ENCODE measurements at regions not wholly inside any gene's neighbourhood (a gene's known extent, or its start where the extent isn't known, plus 50 kb on each side); places are given as distances from the start of the nearest gene placed in this dataset.

GRCh38 chr6:168888786-168889345 lies 364.8 kb downstream of the THBS2 start:
- FAIRE-seq, result no peak
- TF ChIP-seq POLR2A (IDR thresholded peaks at IDR 0.05; ENCODE audit: low read depth, low read length), result no peak
- no peak for TF ChIP-seq POLR2AphosphoS5 (IDR thresholded peaks at IDR 0.05; ENCODE audit: low read depth, low read length)
- TF ChIP-seq PAX5 (IDR thresholded peaks at IDR 0.05; ENCODE audit: insufficient read depth, low read length, severe bottlenecking), result no peak
- TF ChIP-seq SPI1 (IDR thresholded peaks at IDR 0.05; ENCODE audit: low read depth, low read length), result no peak
- TF ChIP-seq POU2F2 (IDR thresholded peaks at IDR 0.05; ENCODE audit: low read depth, low read length), result no peak
- TF ChIP-seq TAF1 (IDR thresholded peaks at IDR 0.05; ENCODE audit: low read depth, low read length), result no peak
- DNase-seq (ENCODE audit: insufficient read length, low spot score), result no peak

- DNase-seq (ENCODE audit: insufficient read length, low spot score) (no peak), FAIRE-seq (no peak)
- no peak for TF ChIP-seq POU2F2 (IDR thresholded peaks at IDR 0.05; ENCODE audit: low read depth, low read length)
- TF ChIP-seq PAX5 (IDR thresholded peaks at IDR 0.05; ENCODE audit: insufficient read depth, low read length, severe bottlenecking), result no peak
- TF ChIP-seq POLR2AphosphoS5 (IDR thresholded peaks at IDR 0.05; ENCODE audit: low read depth, low read length), result no peak
- TF ChIP-seq TAF1 (IDR thresholded peaks at IDR 0.05; ENCODE audit: low read depth, low read length), result no peak
- TF ChIP-seq SPI1 (IDR thresholded peaks at IDR 0.05; ENCODE audit: low read depth, low read length), result no peak
- no peak for TF ChIP-seq POLR2A (IDR thresholded peaks at IDR 0.05; ENCODE audit: low read depth, low read length)
Observed at GRCh38 chr6:168888102-168888501, 365.5 kb downstream of the THBS2 start.

GRCh38 chr6:168887621-168888020 lies 366.0 kb downstream of the THBS2 start:
- FAIRE-seq, result no peak
- TF ChIP-seq TAF1 (IDR thresholded peaks at IDR 0.05; ENCODE audit: low read depth, low read length) (no peak), POU2F2 (IDR thresholded peaks at IDR 0.05; ENCODE audit: low read depth, low read length) (no peak), SPI1 (IDR thresholded peaks at IDR 0.05; ENCODE audit: low read depth, low read length) (no peak), PAX5 (IDR thresholded peaks at IDR 0.05; ENCODE audit: insufficient read depth, low read length, severe bottlenecking) (no peak), POLR2AphosphoS5 (IDR thresholded peaks at IDR 0.05; ENCODE audit: low read depth, low read length) (no peak), POLR2A (IDR thresholded peaks at IDR 0.05; ENCODE audit: low read depth, low read length) (no peak)
- DNase-seq (ENCODE audit: insufficient read length, low spot score), result no peak

GRCh38 chr6:168886964-168887363 lies 366.7 kb downstream of the THBS2 start:
- TF ChIP-seq SPI1 (IDR thresholded peaks at IDR 0.05; ENCODE audit: low read depth, low read length) (no peak), TAF1 (IDR thresholded peaks at IDR 0.05; ENCODE audit: low read depth, low read length) (no peak), POLR2A (IDR thresholded peaks at IDR 0.05; ENCODE audit: low read depth, low read length) (no peak), POLR2AphosphoS5 (IDR thresholded peaks at IDR 0.05; ENCODE audit: low read depth, low read length) (no peak), POU2F2 (IDR thresholded peaks at IDR 0.05; ENCODE audit: low read depth, low read length) (no peak), PAX5 (IDR thresholded peaks at IDR 0.05; ENCODE audit: insufficient read depth, low read length, severe bottlenecking) (no peak)
- FAIRE-seq, result no peak
- DNase-seq (ENCODE audit: insufficient read length, low spot score), result no peak

GRCh38 chr6:168885751-168886742 lies 367.6 kb downstream of the THBS2 start:
- TF ChIP-seq TAF1 (IDR thresholded peaks at IDR 0.05; ENCODE audit: low read depth, low read length), result no peak
- no peak for TF ChIP-seq POLR2A (IDR thresholded peaks at IDR 0.05; ENCODE audit: low read depth, low read length)
- TF ChIP-seq PAX5 (IDR thresholded peaks at IDR 0.05; ENCODE audit: insufficient read depth, low read length, severe bottlenecking), result no peak
- FAIRE-seq (no peak), DNase-seq (ENCODE audit: insufficient read length, low spot score) (no peak)

- TF ChIP-seq TAF1 (IDR thresholded peaks at IDR 0.05; ENCODE audit: low read depth, low read length) (no peak), SPI1 (IDR thresholded peaks at IDR 0.05; ENCODE audit: low read depth, low read length) (no peak), POLR2A (IDR thresholded peaks at IDR 0.05; ENCODE audit: low read depth, low read length) (no peak)
- FAIRE-seq, result no peak
Observed at GRCh38 chr6:168885196-168885595, 368.4 kb downstream of the THBS2 start.

GRCh38 chr6:168884646-168885086 lies 369.0 kb downstream of the THBS2 start:
- no peak for TF ChIP-seq POU2F2 (IDR thresholded peaks at IDR 0.05; ENCODE audit: low read depth, low read length)
- no peak for TF ChIP-seq POLR2A (IDR thresholded peaks at IDR 0.05; ENCODE audit: low read depth, low read length)
- TF ChIP-seq TAF1 (IDR thresholded peaks at IDR 0.05; ENCODE audit: low read depth, low read length), result no peak
- no peak for TF ChIP-seq PAX5 (IDR thresholded peaks at IDR 0.05; ENCODE audit: insufficient read depth, low read length, severe bottlenecking)
- TF ChIP-seq POLR2AphosphoS5 (IDR thresholded peaks at IDR 0.05; ENCODE audit: low read depth, low read length), result no peak
- TF ChIP-seq SPI1 (IDR thresholded peaks at IDR 0.05; ENCODE audit: low read depth, low read length), result no peak
- FAIRE-seq (no peak), DNase-seq (ENCODE audit: insufficient read length, low spot score) (peak; percentile 84)

More at GRCh38 chr6:168885196-168885595, 368.4 kb downstream of the THBS2 start:
- no peak for DNase-seq (ENCODE audit: insufficient read length, low spot score)

- DNase-seq (ENCODE audit: insufficient read length, low spot score) (no peak), FAIRE-seq (no peak)
- TF ChIP-seq SPI1 (IDR thresholded peaks at IDR 0.05; ENCODE audit: low read depth, low read length) (no peak), POU2F2 (IDR thresholded peaks at IDR 0.05; ENCODE audit: low read depth, low read length) (no peak), POLR2A (IDR thresholded peaks at IDR 0.05; ENCODE audit: low read depth, low read length) (no peak), POLR2AphosphoS5 (IDR thresholded peaks at IDR 0.05; ENCODE audit: low read depth, low read length) (no peak), TAF1 (IDR thresholded peaks at IDR 0.05; ENCODE audit: low read depth, low read length) (no peak), PAX5 (IDR thresholded peaks at IDR 0.05; ENCODE audit: insufficient read depth, low read length, severe bottlenecking) (no peak)
Observed at GRCh38 chr6:168884050-168884645, 369.5 kb downstream of the THBS2 start.

GRCh38 chr6:168883410-168884049 lies 370.1 kb downstream of the THBS2 start:
- TF ChIP-seq POU2F2 (IDR thresholded peaks at IDR 0.05; ENCODE audit: low read depth, low read length) (no peak), POLR2AphosphoS5 (IDR thresholded peaks at IDR 0.05; ENCODE audit: low read depth, low read length) (no peak), TAF1 (IDR thresholded peaks at IDR 0.05; ENCODE audit: low read depth, low read length) (no peak)
- DNase-seq (ENCODE audit: insufficient read length, low spot score) (no peak), FAIRE-seq (no peak)
